Fibroblast of skin of left quadriceps (primary cell): ENCODE measurements at regions not wholly inside any gene's neighbourhood (a gene's known extent, or its start where the extent isn't known, plus 50 kb on each side); places are given as distances from the start of the nearest gene placed in this dataset.
A peak's percentile ranks its signal among the peaks of the same experiment; 100 is the strongest.
"Not testable (repeated sequence)": the region's sequence is repeated elsewhere in the genome, so short reads cannot be mapped to it uniquely, and the experiment has no call there.

Experiments
- DNase-seq, 2 experiments: peaks; one replicate each; pipeline ENCODE4 v3.0.0-alpha.2; 2013; ENCODE audit warnings: low read depth in 2 of 2

GRCh38 chr10:125605167-125605566, 77.8 kb downstream of the TEX36 start:
- DNase-seq = no peak

- no peak for DNase-seq
These were observed 80.1 kb downstream of the TEX36 start for GRCh38 chr10:125602825-125603224.

GRCh38 chr10:125599194-125599593, 83.8 kb downstream of the TEX36 start:
- DNase-seq = no peak

- DNase-seq = no peak
These were observed 87.1 kb downstream of the TEX36 start for GRCh38 chr10:125595911-125596310.

GRCh38 chr10:125593644-125594043, 89.3 kb downstream of the TEX36 start:
- no peak for DNase-seq

- DNase-seq = no peak
These were observed 90.1 kb downstream of the TEX36 start for GRCh38 chr10:125592897-125593296.

GRCh38 chr10:125591886-125592285, 91.1 kb downstream of the TEX36 start:
- DNase-seq = no peak

- not testable (repeated sequence) for DNase-seq
These were observed 94.2 kb downstream of the TEX36 start for GRCh38 chr10:125588738-125589137.

GRCh38 chr10:125584954-125585353, 98.0 kb downstream of the TEX36 start:
- DNase-seq = no peak

- DNase-seq = no peak
These were observed 104.2 kb downstream of the TEX36 start for GRCh38 chr10:125578658-125579315.

- DNase-seq = no peak
These were observed 107.1 kb downstream of the TEX36 start for GRCh38 chr10:125575843-125576242.

GRCh38 chr10:125568156-125568555, 114.8 kb downstream of the TEX36 start:
- DNase-seq = no peak

- DNase-seq = no peak
These were observed 115.4 kb downstream of the TEX36 start for GRCh38 chr10:125567529-125567928.

GRCh38 chr10:125565046-125565445, 117.9 kb downstream of the TEX36 start:
- DNase-seq = peak in 1 of 2 experiments; percentile 9

GRCh38 chr10:125564570-125564969, 118.4 kb downstream of the TEX36 start:
- no peak for DNase-seq

GRCh38 chr10:125562737-125563136, 120.2 kb downstream of the TEX36 start:
- no peak for DNase-seq

- no peak for DNase-seq
These were observed 122.0 kb downstream of the TEX36 start for GRCh38 chr10:125560947-125561346.

GRCh38 chr10:125559210-125559609, 123.8 kb downstream of the TEX36 start:
- DNase-seq = no peak

GRCh38 chr10:125557801-125558505, 125.0 kb downstream of the TEX36 start:
- DNase-seq = no peak

- no peak for DNase-seq
These were observed 125.7 kb downstream of the TEX36 start for GRCh38 chr10:125557311-125557710.

GRCh38 chr10:125556882-125557281, 126.1 kb downstream of the TEX36 start:
- no peak for DNase-seq

GRCh38 chr10:125555743-125556142, 127.2 kb downstream of the TEX36 start:
- DNase-seq = no peak

- no peak for DNase-seq
These were observed 127.7 kb downstream of the TEX36 start for GRCh38 chr10:125555267-125555666.
